Keratinocyte (primary cell): ENCODE measurements at regions not wholly inside any gene's neighbourhood (a gene's known extent, or its start where the extent isn't known, plus 50 kb on each side); places are given as distances from the start of the nearest gene placed in this dataset.

Source experiments
- EZH2 ChIP-seq: IDR thresholded peaks from one replicate; pipeline ENCODE4 v1.6.1; 2012; ENCODE audit warnings: inconsistent platforms, mild to moderate bottlenecking, low read length, moderate library complexity
- TF ChIP-seq, protein P1 (sequence below), 3 experiments: IDR thresholded peaks in 1 of 3; conservative IDR thresholded peaks in 1 of 3; optimal IDR thresholded peaks in 1 of 3; 2 replicates in 2 of 3; 3 replicates in 1 of 3; pipeline versions ENCODE3 to v1.5.1; 2011; ENCODE audit warnings: low read length in 3 of 3, mild to moderate bottlenecking in 3 of 3, moderate library complexity in 2 of 3, control low read depth in 1 of 3, inconsistent platforms in 1 of 3; ENCODE audit not compliant: insufficient read depth in 2 of 3; ENCODE audit errors: extremely low read depth in 1 of 3

DNA sequence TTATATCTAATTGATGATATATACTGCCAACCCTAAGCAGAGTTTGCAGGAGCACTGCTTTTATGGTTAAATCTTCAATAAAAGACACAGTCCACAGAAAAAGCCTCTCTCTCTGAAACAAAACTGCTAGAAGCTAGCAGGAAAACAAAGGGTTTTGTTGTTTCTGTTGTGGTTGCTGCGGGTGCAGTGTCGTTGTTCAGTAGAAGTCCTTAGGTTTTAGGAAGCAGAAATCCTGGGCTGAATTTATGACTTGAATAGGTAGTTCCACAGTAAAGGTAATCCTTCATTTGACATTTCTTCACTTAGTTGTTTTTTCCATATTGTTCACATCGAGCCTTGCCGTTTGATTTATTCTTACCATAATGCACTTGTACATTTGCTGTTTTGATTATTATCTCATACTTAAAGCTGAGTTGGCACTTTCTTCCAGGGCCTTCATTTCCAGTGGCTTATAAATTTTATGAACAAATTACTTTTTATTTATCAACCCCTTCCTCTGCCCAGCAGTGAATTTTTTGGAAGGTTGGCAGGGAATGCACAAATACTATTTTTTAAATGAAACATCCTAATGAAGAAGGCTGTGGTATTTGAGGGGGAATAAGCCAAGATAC is 209.6 kb upstream of the SLC30A5 start:
- no peak for TF ChIP-seq EZH2
- TF ChIP-seq, protein P1, sequence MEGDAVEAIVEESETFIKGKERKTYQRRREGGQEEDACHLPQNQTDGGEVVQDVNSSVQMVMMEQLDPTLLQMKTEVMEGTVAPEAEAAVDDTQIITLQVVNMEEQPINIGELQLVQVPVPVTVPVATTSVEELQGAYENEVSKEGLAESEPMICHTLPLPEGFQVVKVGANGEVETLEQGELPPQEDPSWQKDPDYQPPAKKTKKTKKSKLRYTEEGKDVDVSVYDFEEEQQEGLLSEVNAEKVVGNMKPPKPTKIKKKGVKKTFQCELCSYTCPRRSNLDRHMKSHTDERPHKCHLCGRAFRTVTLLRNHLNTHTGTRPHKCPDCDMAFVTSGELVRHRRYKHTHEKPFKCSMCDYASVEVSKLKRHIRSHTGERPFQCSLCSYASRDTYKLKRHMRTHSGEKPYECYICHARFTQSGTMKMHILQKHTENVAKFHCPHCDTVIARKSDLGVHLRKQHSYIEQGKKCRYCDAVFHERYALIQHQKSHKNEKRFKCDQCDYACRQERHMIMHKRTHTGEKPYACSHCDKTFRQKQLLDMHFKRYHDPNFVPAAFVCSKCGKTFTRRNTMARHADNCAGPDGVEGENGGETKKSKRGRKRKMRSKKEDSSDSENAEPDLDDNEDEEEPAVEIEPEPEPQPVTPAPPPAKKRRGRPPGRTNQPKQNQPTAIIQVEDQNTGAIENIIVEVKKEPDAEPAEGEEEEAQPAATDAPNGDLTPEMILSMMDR (optimal IDR thresholded peaks at IDR 0.05 in 1 of 3, IDR thresholded peaks at IDR 0.05 in 1 of 3, conservative IDR thresholded peaks at IDR 0.05 in 1 of 3; ENCODE audit: extremely low read depth in 1 of 3, insufficient read depth in 2 of 3, low read length in 3 of 3) = no peak
